Natural killer cell (primary cell): ENCODE measurements at regions not wholly inside any gene's neighbourhood (a gene's known extent, or its start where the extent isn't known, plus 50 kb on each side); places are given as distances from the start of the nearest gene placed in this dataset.

Experiments used
- ATAC-seq, 3 donors: fragments of 150-1000 bp in 2 of 3; fragments of 200-7000 bp in 1 of 3; cut with Tn5 transposase; 1 replicate in 1 of 3; 2 replicates in 2 of 3; pipeline ENCODE4 v1.10.0; 2021; ENCODE audit warnings: mild to moderate bottlenecking in 2 of 3, moderate library complexity in 2 of 3
- DNase-seq, 2 donors: peaks; one replicate each; pipeline versions ENCODE4 v3.0.0 to v3.0.0-alpha.2; 2013 to 2021; ENCODE audit warnings: mixed read lengths in 1 of 2
- H3K27ac ChIP-seq: one replicate; pipeline ENCODE4 v1.5.1; 2013; ENCODE audit warnings: mild to moderate bottlenecking, low read length
- H3K27me3 ChIP-seq: one replicate; pipeline ENCODE4 v1.6.1; 2013; ENCODE audit warnings: low read length; ENCODE audit not compliant: control insufficient read depth, insufficient read depth
- H3K36me3 ChIP-seq: one replicate; pipeline ENCODE4 v1.6.1; 2013; ENCODE audit warnings: low read length; ENCODE audit not compliant: control insufficient read depth, insufficient read depth
- H3K4me1 ChIP-seq: one replicate; pipeline ENCODE4 v1.6.1; 2013; ENCODE audit warnings: low read length; ENCODE audit not compliant: control insufficient read depth, insufficient read depth
- H3K4me3 ChIP-seq: one replicate; pipeline ENCODE4 v1.5.1; 2013; ENCODE audit warnings: low read length
- H3K9me3 ChIP-seq: one replicate; pipeline ENCODE4 v1.6.1; 2013; ENCODE audit warnings: low read length; ENCODE audit not compliant: control insufficient read depth, insufficient read depth
- H3K27ac Mint-ChIP-seq, 2 donors: one replicate each; pipeline ENCODE4 v1.8.0; 2022; ENCODE audit warnings: mild to moderate bottlenecking in 2 of 2, mixed read lengths in 2 of 2, moderate library complexity in 1 of 2
- H3K27me3 Mint-ChIP-seq, 2 donors: one replicate each; pipeline ENCODE4 v1.8.0; 2022; ENCODE audit warnings: low read depth in 2 of 2, mixed read lengths in 2 of 2
- H3K36me3 Mint-ChIP-seq: one replicate; pipeline ENCODE4 v1.8.0; 2022; ENCODE audit warnings: mixed read lengths
- H3K4me1 Mint-ChIP-seq, 2 donors: one replicate each; pipeline ENCODE4 v1.8.0; 2022; ENCODE audit warnings: mixed read lengths in 2 of 2
- H3K4me3 Mint-ChIP-seq: one replicate; pipeline ENCODE4 v1.8.0; 2022; ENCODE audit warnings: mild to moderate bottlenecking, moderate library complexity, mixed read lengths
- H3K9me3 Mint-ChIP-seq, 2 donors: one replicate each; pipeline ENCODE4 v1.8.0; 2022; ENCODE audit warnings: mixed read lengths in 2 of 2
- WGBS: methylation state at CpG from one replicate; pipeline ENCODE4 v1.1.7; 2013; ENCODE audit warnings: missing lambda C conversion rate; ENCODE audit not compliant: insufficient coverage; 5-methylcytosine and 5-hydroxymethylcytosine counted together
- intact Hi-C: fragments of 100-400 bp; cut with micrococcal nuclease; formaldehyde crosslinking; loops from one replicate; pipeline ENCODE4 v1.14.2; 2022
- TF ChIP-seq, protein P1 (sequence below): fragments of 200-600 bp; IDR thresholded peaks from one replicate; pipeline ENCODE4 v1.8.0; 2022; ENCODE audit warnings: antibody characterized with exemption

DNA sequence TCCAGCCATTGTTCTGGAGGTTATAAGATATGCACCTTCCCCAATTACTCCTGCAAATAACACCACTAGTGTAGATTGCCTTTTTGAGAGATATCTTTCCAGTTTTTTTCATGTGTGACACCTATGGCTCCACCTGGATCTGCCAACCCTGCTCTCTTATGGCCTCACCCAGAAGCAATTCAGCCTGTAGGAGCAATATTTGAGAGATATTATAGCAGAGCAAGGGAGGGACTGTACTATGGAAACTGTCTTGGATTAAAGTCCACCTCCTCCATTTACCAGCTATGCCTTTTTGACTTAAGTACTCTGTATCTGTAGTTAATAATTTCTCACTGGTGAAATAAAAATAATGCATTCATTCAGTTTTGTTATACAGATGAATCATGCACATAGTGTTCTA lies 803.5 kb downstream of the NLGN4X start:
- DNase-seq (no peak), ATAC-seq (no peak)
- Mint-ChIP-seq H3K27ac (no peak overlapping the region), H3K4me1 (no peaks in the 10 kb centered on the region), H3K4me3 (no peak overlapping the region), H3K9me3 (peaks cover 12 to 15% of the 10 kb centered on the region in 2 donors), H3K27me3 (no peaks in the 10 kb centered on the region), H3K36me3 (no peaks in the 10 kb centered on the region)
- H3K27me3 ChIP-seq = no peaks in the 10 kb centered on the region
- TF ChIP-seq, protein P1, sequence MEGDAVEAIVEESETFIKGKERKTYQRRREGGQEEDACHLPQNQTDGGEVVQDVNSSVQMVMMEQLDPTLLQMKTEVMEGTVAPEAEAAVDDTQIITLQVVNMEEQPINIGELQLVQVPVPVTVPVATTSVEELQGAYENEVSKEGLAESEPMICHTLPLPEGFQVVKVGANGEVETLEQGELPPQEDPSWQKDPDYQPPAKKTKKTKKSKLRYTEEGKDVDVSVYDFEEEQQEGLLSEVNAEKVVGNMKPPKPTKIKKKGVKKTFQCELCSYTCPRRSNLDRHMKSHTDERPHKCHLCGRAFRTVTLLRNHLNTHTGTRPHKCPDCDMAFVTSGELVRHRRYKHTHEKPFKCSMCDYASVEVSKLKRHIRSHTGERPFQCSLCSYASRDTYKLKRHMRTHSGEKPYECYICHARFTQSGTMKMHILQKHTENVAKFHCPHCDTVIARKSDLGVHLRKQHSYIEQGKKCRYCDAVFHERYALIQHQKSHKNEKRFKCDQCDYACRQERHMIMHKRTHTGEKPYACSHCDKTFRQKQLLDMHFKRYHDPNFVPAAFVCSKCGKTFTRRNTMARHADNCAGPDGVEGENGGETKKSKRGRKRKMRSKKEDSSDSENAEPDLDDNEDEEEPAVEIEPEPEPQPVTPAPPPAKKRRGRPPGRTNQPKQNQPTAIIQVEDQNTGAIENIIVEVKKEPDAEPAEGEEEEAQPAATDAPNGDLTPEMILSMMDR = no peak
- H3K36me3 ChIP-seq = no peaks in the 10 kb centered on the region
- H3K4me1 ChIP-seq = no peaks in the 10 kb centered on the region
- H3K27ac ChIP-seq = no peak overlapping the region
- intact Hi-C loops = no loop called here
- no peaks in the 10 kb centered on the region for H3K9me3 ChIP-seq
- no peak overlapping the region for H3K4me3 ChIP-seq

DNA sequence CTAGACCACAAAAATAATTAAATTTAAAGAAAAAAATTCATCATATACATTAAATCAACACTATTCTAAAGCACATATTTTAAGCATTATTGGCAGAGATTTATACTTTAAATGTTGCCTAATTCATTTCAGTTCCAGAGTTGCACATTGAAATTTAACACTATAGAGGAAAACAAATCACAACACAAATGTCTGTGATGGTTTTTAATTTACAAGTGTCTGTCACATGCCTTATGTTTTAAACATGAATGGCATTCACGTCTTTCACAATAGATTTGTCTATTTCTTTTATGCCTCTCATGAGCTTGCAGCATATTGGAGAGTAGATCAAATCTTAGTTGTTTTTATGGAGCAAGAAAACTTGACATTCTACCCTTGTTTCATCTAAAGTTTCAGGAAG lies 811.3 kb downstream of the NLGN4X start:
- Mint-ChIP-seq H3K4me3 (no peak overlapping the region), H3K36me3 (no peaks in the 10 kb centered on the region), H3K27me3 (no peaks in the 10 kb centered on the region), H3K27ac (no peak overlapping the region), H3K9me3 (peaks cover 0 to 7% of the 10 kb centered on the region in 2 donors), H3K4me1 (no peaks in the 10 kb centered on the region)
- Histone ChIP-seq H3K4me3 (no peak overlapping the region), H3K9me3 (no peaks in the 10 kb centered on the region), H3K36me3 (no peaks in the 10 kb centered on the region), H3K27ac (no peak overlapping the region), H3K4me1 (no peaks in the 10 kb centered on the region), H3K27me3 (no peaks in the 10 kb centered on the region)
- TF ChIP-seq, protein P1 = no peak
- no peak for DNase-seq
- intact Hi-C loops = no loop called here
- ATAC-seq = no peak
- WGBS = no CpG with 5 or more reads among the region's 1 CpG

DNA sequence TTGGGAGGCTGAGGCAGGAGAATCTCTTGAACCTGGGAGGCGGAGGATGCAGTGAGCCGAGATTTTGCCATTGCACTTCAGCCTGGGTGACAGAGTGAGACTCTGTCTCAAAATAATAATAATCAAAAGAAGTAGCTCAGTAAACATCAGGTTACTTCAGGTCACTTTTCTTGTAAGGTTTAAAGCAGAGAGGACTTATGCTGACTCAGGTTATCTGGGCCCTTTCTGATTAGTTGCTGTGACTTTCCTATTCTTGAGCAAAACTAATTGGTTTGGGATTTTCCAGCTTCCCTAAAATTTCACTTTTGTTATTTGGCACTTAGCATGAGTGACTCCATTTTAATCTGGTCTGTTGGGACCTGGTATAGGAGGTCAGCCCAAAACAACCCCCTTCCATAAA lies 812.9 kb downstream of the NLGN4X start:
- no peaks in the 10 kb centered on the region for H3K9me3 ChIP-seq
- H3K9me3 Mint-ChIP-seq = peaks cover 0 to 9% of the 10 kb centered on the region in 2 donors
- H3K27me3 ChIP-seq = no peaks in the 10 kb centered on the region
- DNase-seq (no peak), ATAC-seq (no peak)
- no peak overlapping the region for H3K27ac Mint-ChIP-seq
- no peaks in the 10 kb centered on the region for H3K36me3 ChIP-seq
- H3K4me1 ChIP-seq = no peaks in the 10 kb centered on the region
- intact Hi-C loops = no loop called here
- no peak overlapping the region for H3K4me3 ChIP-seq
- H3K36me3 Mint-ChIP-seq = no peaks in the 10 kb centered on the region
- no peak overlapping the region for H3K4me3 Mint-ChIP-seq
- TF ChIP-seq, protein P1 = no peak
- no peak overlapping the region for H3K27ac ChIP-seq
- 92% methylated on average over 2 of the region's 2 CpGs for WGBS
- no peaks in the 10 kb centered on the region for H3K27me3 Mint-ChIP-seq
- H3K4me1 Mint-ChIP-seq = no peaks in the 10 kb centered on the region

DNA sequence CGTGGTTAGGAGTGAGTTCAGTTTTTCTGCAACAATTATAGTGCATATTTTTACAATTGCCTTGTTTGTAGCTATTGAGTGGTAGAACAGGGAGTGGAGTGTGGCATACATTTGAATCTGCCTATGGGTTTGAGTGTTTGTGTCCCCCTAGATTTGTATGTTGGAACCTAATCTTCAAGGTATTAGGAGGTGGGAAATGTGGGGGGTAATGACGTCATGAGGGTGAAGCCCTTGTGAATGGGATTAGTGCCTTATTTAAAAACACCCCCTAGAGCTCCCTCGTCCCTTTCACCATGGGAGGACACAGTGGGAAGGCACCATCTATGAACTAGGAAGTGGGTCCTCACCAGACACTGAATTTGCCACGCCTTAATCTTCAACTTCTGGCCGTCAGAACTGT lies 819.6 kb downstream of the NLGN4X start:
- Histone ChIP-seq H3K27me3 (no peaks in the 10 kb centered on the region), H3K36me3 (no peaks in the 10 kb centered on the region), H3K27ac (no peak overlapping the region), H3K9me3 (no peaks in the 10 kb centered on the region), H3K4me3 (no peak overlapping the region), H3K4me1 (no peaks in the 10 kb centered on the region)
- TF ChIP-seq, protein P1 = no peak
- DNase-seq (no peak), ATAC-seq (no peak)
- H3K4me3 Mint-ChIP-seq = no peak overlapping the region
- no peaks in the 10 kb centered on the region for H3K36me3 Mint-ChIP-seq
- H3K9me3 Mint-ChIP-seq = peaks cover 2 to 6% of the 10 kb centered on the region in 2 donors
- no peaks in the 10 kb centered on the region for H3K27me3 Mint-ChIP-seq
- intact Hi-C loops = no loop called here
- no peaks in the 10 kb centered on the region for H3K4me1 Mint-ChIP-seq
- 80% methylated on average over 3 of the region's 5 CpGs for WGBS
- no peak overlapping the region for H3K27ac Mint-ChIP-seq
